ENCODE measurements at regions not wholly inside any gene's neighbourhood (a gene's known extent, or its start where the extent isn't known, plus 50 kb on each side); places are given as distances from the start of the nearest gene placed in this dataset.

DNA sequence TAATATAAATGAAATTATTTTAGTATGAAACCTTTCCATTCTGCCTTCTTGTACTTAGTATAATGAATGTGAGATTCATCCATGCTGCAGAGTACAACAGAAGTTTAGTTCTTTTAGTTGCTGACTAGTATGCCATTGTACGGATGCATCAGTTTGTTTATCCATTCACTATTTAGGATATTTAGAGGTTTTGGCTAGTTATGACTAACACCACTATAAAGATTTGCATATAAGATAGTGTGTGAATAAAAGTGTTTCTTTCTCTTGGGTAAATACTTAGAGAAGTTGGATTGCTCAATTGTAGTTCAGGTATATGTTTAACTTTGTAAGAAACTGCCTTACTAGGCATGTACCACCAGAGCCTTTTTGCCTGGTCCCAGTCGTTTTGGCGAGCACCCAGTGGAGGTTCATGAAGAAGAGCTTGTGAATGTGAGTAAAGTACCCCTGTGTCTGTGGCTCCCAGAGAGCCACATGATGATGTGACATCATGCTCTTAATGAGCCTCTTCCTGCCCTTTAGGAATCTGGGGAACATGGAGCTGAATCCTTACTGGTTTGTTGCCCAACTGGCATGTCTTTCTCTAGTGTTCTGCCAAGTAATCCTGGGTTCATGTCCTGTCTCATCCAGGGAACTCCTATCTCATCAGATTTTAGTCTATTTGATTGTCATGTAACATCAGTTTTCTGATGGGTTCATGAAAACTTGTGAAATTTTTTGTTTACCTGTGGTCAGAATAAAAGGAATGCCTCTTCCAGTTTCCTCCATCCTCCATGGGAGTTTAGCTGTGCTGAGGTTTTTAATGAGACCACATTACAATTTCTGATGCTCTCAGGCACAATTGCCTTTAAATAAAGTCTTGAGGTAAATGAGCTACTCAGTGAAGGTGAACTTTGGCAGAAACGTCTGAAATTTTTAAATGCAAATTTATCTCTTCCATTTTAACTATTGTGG, 234.8 kb downstream of the CASP12 start:
- TF ChIP-seq EP300 (IDR thresholded peaks at IDR 0.05; ENCODE audit: borderline replicate concordance) (no peak), YY1 (IDR thresholded peaks at IDR 0.05; ENCODE audit: low read depth) (no peak)
